22Rv1 (cell line): ENCODE measurements at regions not wholly inside any gene's neighbourhood (a gene's known extent, or its start where the extent isn't known, plus 50 kb on each side); places are given as distances from the start of the nearest gene placed in this dataset.

Experiments used
- ZFX ChIP-seq: fragments of 450-650 bp; IDR thresholded peaks from 2 replicates; pipeline ENCODE4 v1.6.1; 2017; ENCODE audit warnings: antibody characterized with exemption, borderline replicate concordance
- TF ChIP-seq, protein P1 (sequence below): fragments of 450-650 bp; IDR thresholded peaks from 2 replicates; pipeline ENCODE4 v1.5.1; 2017; ENCODE audit warnings: mild to moderate bottlenecking

DNA sequence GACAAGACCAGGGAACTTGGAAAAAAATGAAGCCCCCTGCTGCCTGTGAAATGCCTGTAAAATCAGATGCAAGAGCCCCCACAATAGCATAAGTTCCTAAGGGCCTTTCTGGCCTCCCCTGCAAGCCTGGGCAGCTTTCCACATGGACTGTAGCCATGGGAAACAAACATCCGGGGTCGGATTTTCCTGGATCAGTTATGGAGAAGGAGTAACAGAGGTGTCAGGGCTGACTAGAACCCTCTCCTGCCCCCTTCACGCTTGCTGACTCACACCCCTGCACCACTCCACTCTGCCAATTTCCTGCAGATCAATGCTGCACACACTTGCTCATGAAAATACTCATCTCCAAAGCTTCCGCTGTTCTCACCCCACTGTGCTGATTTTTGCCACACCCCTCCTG is 258.6 kb downstream of the CBLN1 start:
- TF ChIP-seq, protein P1, sequence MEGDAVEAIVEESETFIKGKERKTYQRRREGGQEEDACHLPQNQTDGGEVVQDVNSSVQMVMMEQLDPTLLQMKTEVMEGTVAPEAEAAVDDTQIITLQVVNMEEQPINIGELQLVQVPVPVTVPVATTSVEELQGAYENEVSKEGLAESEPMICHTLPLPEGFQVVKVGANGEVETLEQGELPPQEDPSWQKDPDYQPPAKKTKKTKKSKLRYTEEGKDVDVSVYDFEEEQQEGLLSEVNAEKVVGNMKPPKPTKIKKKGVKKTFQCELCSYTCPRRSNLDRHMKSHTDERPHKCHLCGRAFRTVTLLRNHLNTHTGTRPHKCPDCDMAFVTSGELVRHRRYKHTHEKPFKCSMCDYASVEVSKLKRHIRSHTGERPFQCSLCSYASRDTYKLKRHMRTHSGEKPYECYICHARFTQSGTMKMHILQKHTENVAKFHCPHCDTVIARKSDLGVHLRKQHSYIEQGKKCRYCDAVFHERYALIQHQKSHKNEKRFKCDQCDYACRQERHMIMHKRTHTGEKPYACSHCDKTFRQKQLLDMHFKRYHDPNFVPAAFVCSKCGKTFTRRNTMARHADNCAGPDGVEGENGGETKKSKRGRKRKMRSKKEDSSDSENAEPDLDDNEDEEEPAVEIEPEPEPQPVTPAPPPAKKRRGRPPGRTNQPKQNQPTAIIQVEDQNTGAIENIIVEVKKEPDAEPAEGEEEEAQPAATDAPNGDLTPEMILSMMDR, result no peak
- TF ChIP-seq ZFX, result no peak
